HG03135 (cell line): ENCODE measurements at regions not wholly inside any gene's neighbourhood (a gene's known extent, or its start where the extent isn't known, plus 50 kb on each side); places are given as distances from the start of the nearest gene placed in this dataset.

ENCODE experiments used
- ATAC-seq: cut with Tn5 transposase; IDR thresholded peaks from one replicate; pipeline ENCODE4 v1.9.1; 2021; ENCODE audit warnings: mild to moderate bottlenecking, moderate library complexity; ENCODE audit not compliant: unreplicated experiment

DNA sequence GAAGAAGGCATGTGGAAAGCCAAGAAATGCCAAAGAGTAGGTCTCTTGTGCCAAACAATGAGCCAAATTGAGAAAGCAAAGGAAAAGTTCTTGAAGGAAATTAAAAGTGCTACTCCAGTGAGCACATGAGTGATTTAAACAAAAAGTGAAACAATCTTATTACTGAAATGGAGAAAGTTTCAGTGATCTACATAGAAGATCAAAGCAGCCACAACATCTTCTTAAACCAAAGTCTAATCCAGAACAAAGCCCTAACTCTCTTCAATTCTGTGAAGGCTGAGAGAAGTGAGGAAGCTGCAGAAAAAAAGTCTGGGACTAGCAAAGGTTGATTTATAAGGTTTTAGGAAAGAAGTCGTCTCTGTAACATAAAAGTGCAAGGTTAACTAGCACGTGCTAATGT is 259.6 kb downstream of the FLRT2 start:
- ATAC-seq = no peak

DNA sequence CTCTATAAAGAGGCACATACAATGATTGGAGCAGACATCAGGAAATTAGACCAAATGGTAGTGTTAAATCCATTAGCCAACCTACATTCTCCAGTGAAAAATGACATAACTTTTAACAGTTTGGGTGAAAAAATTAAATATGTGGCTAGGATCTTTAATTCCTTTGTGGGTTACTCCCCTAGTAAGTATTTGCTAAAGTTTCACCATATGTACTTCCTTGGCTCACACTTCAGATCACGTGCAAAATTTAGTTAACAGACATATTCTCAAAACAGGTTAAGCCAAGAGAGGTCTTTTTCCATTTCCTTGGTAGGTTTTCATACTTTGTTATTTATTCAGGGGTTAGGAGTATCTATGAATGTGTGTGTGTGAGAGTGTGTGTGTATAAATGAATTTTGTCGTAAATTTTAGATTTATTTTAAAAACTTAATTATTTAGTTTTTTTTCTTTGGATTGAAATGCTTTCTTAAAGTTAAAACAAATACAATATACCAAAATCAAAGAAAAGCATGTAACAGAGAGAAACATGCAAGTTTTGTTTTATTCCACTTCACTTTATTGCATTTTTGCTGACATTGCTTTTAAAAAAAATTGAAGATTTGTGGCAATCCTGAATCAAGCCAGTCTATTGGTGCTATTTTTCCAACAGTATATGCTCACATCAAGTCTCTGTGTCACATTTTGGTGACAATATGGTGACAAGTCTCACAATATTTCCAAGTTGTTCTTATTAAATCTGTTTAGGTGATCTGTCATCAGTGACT is 258.7 kb downstream of the FLRT2 start:
- no peak for ATAC-seq

DNA sequence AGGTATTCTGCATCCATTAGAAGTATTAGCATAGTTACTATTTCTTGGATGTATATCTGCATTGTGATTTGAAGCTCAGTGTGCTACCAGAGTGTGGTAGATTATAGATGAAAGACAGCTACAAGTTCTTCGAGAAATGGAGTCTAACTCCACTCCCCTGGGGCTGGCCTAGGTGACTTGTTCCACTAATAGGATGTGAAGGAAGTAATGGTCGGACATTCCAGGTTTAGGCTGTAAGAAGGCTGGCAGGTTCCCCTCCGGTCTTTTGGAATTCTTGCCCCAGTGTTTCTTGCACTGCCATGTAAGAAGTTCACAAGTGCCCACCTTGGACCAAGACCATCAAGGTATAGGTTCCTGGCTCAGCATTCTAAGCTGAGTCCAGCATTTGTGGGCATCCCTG is 236.4 kb downstream of the FLRT2 start:
- no peak for ATAC-seq

DNA sequence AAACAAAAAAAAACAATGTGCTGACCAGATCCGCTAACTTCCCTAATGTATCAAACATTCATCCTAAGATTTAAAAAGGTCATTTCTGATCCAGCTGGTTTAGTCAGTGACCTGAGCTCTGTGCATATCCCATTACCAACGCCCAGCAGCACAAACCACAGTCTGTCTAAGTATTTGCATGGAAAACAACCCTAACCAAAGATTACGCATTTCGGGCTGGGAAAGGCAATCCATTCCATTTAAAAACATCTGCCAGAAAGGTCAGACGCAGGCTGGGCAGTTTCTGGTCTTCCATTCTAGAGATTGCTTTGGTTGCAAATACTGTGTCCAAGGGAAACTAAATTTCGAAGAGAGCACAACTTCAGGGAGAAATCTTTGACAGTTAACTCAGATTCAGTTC is 234.9 kb downstream of the FLRT2 start:
- ATAC-seq = no peak

DNA sequence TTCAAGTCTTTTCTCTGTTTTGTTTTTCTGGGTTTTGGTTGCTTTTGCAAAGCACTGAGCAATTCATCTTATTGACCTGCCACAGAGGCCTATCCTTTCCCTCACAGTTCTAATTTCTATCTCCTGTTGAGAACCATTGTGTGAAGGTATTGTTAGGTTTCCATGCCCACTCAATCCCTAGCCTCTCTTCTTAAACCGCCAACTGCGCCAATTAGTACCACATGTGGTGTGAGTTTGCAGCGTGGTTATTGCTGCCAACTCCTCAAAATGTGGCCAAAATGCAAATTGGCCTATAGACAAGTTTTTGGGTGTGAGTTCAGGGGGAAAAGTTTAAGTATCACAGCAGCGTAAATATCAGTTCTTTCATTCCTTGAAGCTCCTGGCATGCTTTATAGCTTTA is 232.6 kb downstream of the FLRT2 start:
- no peak for ATAC-seq

DNA sequence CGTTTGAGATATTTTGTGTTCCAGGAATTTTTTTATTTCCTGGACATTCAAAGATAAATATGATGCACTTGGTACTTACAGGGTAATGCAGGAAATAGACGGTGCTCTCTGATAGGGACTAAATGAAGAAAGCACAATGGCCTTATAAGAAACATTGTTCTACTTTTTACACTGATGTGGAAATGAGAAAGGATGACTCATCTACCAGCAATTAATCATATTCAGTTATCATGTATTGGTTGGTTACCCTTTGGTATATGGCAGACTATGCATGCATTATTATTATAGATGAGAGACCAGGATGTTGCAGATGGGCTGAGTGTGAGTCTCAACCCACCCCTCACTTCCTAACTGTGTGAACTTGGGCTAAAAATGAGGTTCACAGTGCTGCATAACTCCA is 222.2 kb downstream of the FLRT2 start:
- no peak for ATAC-seq

DNA sequence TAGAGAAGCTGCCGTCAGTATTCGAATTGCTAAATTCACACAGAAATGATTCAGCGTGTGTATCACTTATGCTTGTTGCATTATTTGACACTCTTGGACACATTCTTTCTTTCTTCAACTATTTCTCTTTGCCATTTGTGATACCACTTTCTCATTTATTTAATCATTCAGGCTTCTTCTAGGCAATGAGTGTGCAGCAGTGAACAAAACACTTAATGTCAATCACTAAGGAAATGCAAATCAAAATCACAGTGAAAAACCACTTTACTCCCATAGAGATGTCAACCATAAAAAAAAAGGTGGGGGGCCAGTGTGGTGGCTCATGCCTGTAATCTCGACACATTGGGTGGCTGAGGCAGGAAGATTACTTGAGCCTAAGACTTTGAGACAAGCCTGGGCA is 214.6 kb downstream of the FLRT2 start:
- no peak for ATAC-seq

DNA sequence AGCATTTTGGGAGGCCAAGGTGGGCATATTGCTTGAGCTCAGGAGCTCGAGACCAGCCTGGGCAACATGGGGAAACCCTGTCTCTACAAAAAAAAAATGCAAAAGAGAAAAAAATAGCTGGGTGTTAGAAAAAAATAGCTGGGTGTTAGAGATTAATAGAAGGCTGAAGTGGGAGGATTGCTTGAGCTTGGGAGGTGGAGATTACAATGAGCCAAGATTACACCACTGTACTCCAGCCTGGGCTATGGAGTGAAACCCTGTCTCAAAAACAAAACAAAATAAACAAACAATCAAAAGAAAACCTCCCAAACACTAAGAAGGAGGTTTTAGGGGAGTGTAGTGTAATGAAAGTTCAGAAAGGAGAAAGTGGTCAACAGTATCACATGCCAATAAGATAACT is 202.1 kb downstream of the FLRT2 start:
- ATAC-seq = no peak

DNA sequence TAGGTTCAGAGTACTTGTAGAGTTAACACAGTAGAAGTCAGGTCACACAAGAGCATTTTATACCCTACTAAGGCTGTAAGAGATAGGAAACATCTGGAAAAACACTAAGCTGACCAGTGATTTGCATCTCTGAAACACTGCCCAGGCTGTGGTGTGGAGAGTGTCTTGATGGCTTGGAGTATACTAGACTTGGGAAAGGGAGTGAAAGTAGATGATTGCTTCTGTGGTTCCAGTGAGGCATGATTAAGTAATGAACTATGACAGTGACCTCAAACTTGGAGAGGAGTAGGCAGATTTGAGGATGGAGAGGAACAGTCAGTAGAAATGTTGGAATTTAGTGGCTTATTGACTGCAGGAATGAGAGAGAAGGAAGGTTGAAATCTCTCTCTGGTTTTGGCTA is 201.2 kb downstream of the FLRT2 start:
- no peak for ATAC-seq

DNA sequence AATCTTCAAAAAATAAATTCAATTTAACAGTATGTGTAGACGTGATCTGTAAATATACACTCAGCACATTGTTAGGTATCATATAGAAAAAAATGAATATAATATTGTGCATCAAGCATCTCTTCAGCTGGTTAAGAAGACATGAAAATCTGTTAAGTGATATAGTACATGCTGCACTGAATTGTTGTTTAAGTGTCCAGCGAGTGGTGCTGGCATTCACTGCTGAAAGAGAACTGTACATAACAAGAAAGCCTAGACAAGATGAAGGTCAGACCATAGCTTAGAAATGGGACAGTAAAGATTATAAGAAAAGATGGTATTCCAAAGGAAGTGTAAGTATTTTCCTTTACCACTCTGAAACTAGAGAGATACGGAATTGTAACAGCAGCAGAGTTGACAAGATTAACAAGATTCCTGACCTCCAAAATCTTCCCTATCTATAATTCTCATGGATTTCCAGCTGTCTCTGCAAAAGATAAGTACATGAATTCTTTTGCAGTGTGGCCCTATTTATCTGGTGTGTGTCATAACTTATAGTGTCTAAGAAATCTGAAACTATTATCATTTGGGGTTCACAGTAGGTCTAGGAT is 198.6 kb downstream of the FLRT2 start:
- no peak for ATAC-seq

DNA sequence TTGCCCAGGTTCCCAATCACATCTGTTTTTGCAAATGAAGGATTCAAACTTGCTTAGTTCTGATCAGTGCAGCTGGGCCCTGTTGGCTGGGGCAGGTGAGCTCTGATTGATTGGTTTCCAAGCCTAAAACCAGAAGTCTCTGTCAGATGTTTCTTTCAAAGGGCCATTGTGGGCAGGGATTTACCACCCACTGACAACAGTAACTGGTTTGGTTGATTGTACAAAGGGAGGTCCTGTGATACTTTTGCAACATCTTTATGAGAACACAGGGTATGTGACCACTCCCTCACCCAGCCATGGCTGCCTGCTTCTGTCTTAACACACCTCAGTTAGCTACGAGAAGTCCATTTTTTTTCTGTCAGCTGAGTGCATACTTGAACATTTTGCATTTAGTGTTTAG is 184.1 kb downstream of the FLRT2 start:
- no peak for ATAC-seq

DNA sequence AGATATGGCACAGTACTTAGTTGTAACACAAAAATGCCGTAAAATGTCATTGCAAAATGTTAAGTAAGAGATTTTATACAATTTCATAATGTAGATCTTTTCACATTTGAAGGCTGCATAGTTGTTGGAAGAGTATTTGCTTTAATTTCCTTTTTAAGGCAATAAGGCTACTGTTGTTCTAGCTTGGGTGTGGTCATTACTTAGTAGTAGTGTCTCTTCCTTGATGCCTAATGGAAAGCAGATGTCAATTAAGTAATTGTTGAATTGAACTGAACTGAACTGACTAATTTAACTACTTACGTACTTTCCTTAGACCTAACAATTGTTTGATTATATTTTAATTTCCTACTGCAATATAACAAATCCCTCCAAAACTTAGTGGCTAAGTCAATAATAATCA is 181.7 kb downstream of the FLRT2 start:
- ATAC-seq = no peak
